Mucosa of stomach (tissue), 1 donor: ENCODE measurements at regions not wholly inside any gene's neighbourhood (a gene's known extent, or its start where the extent isn't known, plus 50 kb on each side); places are given as distances from the start of the nearest gene placed in this dataset.

Experiments
- H3K27me3 ChIP-seq: one replicate; pipeline ENCODE4 v1.7.0; 2013; ENCODE audit warnings: mild to moderate bottlenecking, low read length; ENCODE audit not compliant: control insufficient read depth, insufficient read depth
- H3K36me3 ChIP-seq: one replicate; pipeline ENCODE4 v1.7.0; 2013; ENCODE audit warnings: low read length; ENCODE audit not compliant: control insufficient read depth, insufficient read depth
- H3K4me1 ChIP-seq: one replicate; pipeline ENCODE4 v1.7.0; 2013; ENCODE audit warnings: mild to moderate bottlenecking, low read length; ENCODE audit not compliant: control insufficient read depth, insufficient read depth
- H3K4me3 ChIP-seq: one replicate; pipeline ENCODE4 v1.7.0; 2013; ENCODE audit warnings: low read length
- H3K9ac ChIP-seq: one replicate; pipeline ENCODE4 v1.7.0; 2013; ENCODE audit warnings: mild to moderate bottlenecking, low read length, moderate library complexity
- H3K9me3 ChIP-seq: one replicate; pipeline ENCODE4 v1.7.0; 2013; ENCODE audit warnings: mild to moderate bottlenecking, low read length, moderate library complexity; ENCODE audit not compliant: control insufficient read depth
- donor health status: Pancreatic carcinoma.

DNA sequence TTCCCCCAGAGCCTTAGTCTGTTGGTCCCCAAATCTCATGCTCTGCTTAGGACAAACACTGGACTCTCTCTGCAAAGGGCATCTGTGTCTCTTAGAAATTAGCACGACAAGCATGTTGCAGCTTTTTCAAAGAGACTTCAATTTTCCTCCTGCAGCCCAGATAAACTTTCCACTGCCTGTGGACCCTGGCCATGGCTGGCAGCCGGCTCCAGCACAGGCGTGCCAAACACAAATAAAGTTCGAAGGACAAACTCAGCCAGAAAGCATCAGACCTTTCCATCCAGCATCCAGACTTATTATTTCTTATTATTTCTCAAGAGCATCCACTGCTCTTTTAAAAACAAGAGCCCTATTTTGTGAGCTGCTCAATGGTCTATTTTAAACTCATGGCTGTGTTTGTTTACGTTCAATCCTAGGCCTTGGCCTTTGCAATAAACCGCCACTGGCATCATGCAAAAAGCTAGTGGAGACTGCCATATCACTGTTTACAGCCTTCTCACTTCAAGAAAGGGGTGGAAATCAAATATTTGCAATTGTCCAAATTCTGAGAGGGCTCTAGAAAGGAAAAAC lies 300.8 kb downstream of the BCL11A start:
- Histone ChIP-seq H3K9ac (no peak overlapping the region), H3K4me1 (no peaks in the 10 kb centered on the region), H3K27me3 (no peaks in the 10 kb centered on the region), H3K9me3 (no peaks in the 10 kb centered on the region), H3K4me3 (no peak overlapping the region), H3K36me3 (no peaks in the 10 kb centered on the region)

DNA sequence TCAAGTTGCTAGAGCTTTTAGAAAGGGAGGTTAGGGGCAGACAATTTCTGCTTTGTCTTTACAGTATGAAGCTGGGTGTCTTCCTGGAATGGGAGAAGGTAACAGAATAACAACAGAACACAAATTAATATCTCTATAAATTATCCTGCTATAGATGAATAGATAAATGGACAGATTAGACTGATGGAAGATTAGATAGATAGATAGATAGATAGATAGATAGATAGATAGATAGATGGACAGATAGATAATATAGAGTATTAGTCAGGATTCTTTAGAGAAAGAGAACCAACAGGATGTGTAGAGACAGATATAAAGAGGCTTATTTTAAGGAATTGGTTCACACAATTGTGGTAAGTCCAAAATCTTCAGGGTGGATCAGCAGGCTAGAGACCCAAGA lies 302.2 kb downstream of the BCL11A start:
- no peaks in the 10 kb centered on the region for H3K4me1 ChIP-seq
- no peaks in the 10 kb centered on the region for H3K36me3 ChIP-seq
- H3K9me3 ChIP-seq = no peaks in the 10 kb centered on the region
- H3K9ac ChIP-seq = no peak overlapping the region
- H3K4me3 ChIP-seq = no peak overlapping the region
- H3K27me3 ChIP-seq = no peaks in the 10 kb centered on the region

DNA sequence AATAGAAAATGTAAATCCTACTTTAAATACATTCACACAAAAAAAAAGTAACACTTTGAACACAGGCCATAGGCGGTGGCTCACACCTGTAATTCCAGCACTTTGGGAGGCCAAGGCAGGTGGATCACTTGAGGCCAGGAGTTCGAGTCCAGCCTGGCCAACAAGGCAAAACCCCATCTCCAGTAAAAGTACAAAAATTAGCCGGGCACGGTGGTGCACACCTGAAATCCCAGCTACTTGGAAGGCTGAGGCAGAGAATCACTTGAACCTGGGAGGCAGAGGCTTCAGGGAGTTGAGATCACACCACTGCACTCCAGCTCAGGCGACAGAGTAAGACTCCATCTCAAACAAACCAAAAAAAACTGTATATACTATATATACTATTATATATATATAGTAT lies 303.6 kb downstream of the BCL11A start:
- Histone ChIP-seq H3K9me3 (no peaks in the 10 kb centered on the region), H3K9ac (no peak overlapping the region)

DNA sequence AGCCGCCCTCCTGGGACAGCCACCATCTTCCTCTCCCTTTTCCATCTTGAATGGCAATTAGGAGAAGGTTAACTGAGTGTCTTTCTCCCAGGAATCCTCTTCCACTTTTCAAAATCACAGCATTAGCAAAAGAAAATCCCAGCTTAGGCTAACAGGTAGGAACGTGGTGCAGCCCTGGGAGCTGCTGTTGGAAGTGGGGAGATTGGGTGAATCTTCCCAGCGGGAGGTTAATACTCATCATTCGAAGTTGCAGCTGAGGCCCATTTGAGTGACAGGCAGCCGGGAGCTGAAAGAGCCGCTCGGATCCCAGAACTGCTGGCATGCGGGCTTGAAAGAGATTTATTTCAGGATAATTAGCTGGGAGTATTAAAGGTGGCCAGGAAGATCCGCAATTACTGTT lies 306.0 kb downstream of the BCL11A start:
- Histone ChIP-seq H3K4me1 (no peaks in the 10 kb centered on the region), H3K27me3 (no peaks in the 10 kb centered on the region), H3K9me3 (no peaks in the 10 kb centered on the region), H3K4me3 (no peak overlapping the region), H3K36me3 (no peaks in the 10 kb centered on the region), H3K9ac (no peak overlapping the region)

More for the DNA sequence above, 303.6 kb downstream of the BCL11A start:
- Histone ChIP-seq H3K27me3 (no peaks in the 10 kb centered on the region), H3K4me3 (no peak overlapping the region), H3K36me3 (no peaks in the 10 kb centered on the region), H3K4me1 (no peaks in the 10 kb centered on the region)

DNA sequence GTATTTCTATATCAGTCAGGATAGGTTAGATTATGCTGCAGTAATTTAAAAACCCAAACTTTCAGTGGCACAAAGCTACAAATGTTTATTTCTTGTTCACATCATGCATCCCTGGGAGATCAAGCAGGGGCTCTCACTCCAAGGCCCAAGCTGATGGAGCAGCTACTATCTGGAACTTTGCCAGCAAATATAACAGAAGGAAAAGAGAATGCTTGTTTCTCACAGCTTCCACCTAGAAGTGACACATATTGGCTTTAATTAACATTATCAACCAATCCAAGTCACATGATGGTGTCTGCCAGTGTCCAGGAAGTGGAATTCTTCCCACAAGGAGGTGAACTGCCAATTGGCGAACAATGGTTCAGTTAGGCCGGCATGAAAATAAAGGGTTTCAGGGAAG lies 306.9 kb downstream of the BCL11A start:
- Histone ChIP-seq H3K4me3 (no peak overlapping the region), H3K9me3 (no peaks in the 10 kb centered on the region), H3K27me3 (no peaks in the 10 kb centered on the region), H3K9ac (no peak overlapping the region), H3K36me3 (no peaks in the 10 kb centered on the region), H3K4me1 (no peaks in the 10 kb centered on the region)

DNA sequence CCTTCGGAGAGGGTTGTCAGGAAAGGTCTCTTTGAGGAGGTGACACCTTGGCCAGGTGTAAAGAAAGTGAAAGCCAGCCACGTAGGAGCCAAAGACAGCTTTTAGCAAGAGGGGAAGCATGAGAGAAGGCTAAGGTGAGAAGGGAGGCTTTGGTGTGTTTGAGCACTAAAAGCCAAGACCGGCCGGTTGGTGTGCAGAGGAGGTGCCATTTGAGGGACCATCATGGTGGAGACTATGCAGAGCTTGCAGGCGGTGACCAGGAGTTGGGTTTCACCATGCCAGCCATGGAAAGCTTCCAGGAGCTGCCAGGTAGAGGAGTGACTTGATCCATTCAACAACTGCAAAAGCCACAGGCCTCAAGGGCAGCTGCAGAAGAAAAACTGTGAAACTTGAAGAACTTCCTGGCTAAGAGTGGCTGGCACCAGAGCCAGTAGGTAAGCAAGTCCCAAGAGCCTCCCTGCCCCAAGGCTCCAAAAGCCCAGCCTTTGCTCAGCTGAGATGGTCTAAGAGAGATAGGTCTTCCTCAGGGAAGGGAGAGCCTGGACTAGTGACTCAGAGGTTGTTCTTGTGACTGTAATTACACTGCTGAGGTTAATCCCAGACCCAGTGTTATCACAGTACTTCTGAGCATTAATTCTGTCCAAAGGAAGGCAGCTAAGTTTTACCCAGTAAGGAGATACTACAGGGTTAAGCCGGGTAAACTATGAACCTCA lies 319.0 kb downstream of the BCL11A start:
- Histone ChIP-seq H3K4me1 (no peaks in the 10 kb centered on the region), H3K9ac (no peak overlapping the region), H3K27me3 (no peaks in the 10 kb centered on the region), H3K4me3 (no peak overlapping the region), H3K36me3 (no peaks in the 10 kb centered on the region), H3K9me3 (no peaks in the 10 kb centered on the region)

DNA sequence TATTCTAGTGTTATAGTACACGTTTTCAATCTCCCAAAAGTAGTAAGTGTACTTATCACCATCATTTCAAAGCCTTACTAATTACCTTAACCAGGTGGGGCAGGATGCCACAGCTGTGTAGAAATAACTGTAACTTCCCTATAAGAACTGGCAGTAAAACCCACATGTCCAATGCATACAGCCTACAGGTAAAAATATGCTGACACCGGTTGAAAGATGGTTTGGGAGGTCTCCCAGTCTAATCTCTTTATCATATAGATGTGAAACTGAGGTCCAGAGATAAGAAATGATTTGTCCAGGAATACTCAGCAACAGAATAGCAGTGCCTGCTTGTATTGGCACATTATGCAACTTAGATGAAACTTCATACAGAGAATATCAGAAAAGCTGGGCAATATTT lies 322.9 kb downstream of the BCL11A start:
- H3K4me1 ChIP-seq = no peaks in the 10 kb centered on the region
- no peaks in the 10 kb centered on the region for H3K9me3 ChIP-seq
- no peaks in the 10 kb centered on the region for H3K36me3 ChIP-seq
- H3K9ac ChIP-seq = no peak overlapping the region
- H3K4me3 ChIP-seq = no peak overlapping the region
- H3K27me3 ChIP-seq = no peaks in the 10 kb centered on the region

DNA sequence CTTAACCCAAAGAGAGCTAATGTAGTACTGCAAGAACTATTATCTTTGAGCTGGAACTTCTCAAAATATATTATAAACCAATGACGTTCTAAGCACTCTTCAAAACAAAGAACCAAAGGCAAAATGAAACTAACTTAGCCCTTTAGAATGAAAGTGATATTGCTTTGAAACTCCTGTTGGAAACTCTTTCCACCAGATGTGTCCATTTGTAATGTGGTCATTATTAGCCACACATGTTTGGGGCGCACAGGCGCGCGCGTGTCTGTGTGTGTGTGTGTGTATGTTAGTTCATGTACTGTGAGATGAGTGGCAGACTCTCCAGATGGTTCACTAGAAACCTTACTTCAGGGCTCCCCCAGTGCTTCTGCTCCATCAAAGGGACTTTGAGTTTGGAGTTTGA lies 323.4 kb downstream of the BCL11A start:
- Histone ChIP-seq H3K9me3 (no peaks in the 10 kb centered on the region), H3K4me3 (no peak overlapping the region), H3K4me1 (no peaks in the 10 kb centered on the region), H3K36me3 (no peaks in the 10 kb centered on the region), H3K27me3 (no peaks in the 10 kb centered on the region), H3K9ac (no peak overlapping the region)

DNA sequence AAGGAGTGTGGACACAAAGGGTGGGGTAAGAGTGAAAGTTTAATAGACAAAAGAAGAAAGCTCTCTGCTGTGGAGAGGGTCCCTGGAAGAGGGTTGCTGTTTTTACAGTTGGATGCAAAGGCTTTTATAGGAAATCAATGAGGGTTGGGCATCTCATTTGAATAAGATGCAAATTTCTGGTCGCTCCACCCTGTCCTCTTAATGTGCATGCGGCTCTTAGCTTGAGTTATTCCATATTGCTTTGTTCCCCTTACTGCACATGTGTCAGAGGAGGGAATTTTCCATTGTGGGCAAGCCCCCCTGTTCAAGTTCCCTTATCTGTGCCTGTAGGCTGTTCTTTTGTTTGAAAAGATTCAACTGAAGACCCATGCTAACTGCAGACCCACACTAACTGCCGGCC lies 326.5 kb downstream of the BCL11A start:
- H3K36me3 ChIP-seq = no peaks in the 10 kb centered on the region
- no peaks in the 10 kb centered on the region for H3K27me3 ChIP-seq
- no peak overlapping the region for H3K4me3 ChIP-seq
- H3K9me3 ChIP-seq = no peaks in the 10 kb centered on the region
- no peak overlapping the region for H3K9ac ChIP-seq
- H3K4me1 ChIP-seq = no peaks in the 10 kb centered on the region

DNA sequence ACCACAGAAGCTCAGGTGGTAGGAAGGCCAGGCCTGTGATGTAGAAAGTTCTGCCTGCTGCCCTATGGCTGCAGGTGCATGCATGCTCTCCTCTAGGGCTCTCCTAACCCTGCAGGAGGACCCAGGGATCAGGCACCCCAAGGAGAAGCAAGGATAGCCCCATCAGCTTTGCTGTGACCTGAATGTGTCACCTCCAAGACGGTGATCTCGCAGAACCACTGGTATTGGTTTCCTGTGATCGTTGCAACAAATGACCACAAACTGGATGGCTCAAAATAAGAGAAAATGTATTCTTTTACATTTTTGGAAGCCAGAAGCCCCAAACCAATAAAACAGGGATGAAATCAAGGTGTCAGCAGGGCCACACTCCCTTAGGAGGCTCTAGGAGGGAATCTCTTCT lies 327.3 kb downstream of the BCL11A start:
- no peaks in the 10 kb centered on the region for H3K36me3 ChIP-seq
- H3K4me1 ChIP-seq = no peaks in the 10 kb centered on the region
- no peaks in the 10 kb centered on the region for H3K27me3 ChIP-seq
- H3K9me3 ChIP-seq = no peaks in the 10 kb centered on the region
- no peak overlapping the region for H3K9ac ChIP-seq
- no peak overlapping the region for H3K4me3 ChIP-seq

DNA sequence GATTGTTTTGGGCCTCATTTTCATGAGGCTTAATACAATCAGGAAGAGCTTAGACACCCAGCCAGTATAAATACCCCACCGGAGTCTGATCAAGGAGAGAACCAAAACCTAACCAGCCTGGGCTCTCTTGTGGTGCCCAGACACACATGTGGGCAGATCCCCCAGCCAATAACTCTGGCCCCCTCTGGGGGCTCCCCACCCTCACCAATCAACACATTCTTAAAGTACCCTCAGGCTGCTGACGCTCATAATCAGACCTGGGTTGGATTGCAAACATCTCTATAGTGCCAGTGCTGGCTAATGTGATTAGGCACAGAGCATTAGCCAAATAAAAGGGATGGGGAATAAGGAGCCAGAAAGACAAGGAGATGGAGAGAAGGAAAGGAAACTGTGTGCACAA lies 329.6 kb downstream of the BCL11A start:
- Histone ChIP-seq H3K36me3 (no peaks in the 10 kb centered on the region), H3K9me3 (no peaks in the 10 kb centered on the region), H3K27me3 (no peaks in the 10 kb centered on the region), H3K9ac (no peak overlapping the region), H3K4me3 (no peak overlapping the region), H3K4me1 (no peaks in the 10 kb centered on the region)

DNA sequence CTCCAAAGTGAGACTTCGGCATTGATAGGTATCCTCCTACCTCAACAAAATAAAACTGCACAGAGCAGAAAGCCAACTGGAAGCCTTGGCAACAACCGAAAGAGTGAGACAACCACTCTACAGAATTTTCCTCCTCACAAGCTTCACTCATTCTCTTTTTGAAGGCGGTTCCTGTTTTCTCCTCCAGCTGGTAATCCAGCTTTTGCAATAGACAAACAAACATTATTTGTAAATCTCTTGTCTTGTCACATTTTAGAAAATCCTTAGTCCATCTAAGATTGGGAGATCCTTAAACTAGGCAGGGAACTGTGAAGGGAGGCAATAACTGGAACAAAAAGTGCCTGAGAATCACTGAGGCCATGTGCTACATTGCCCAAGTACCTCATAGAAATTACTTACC lies 332.4 kb downstream of the BCL11A start:
- H3K36me3 ChIP-seq = no peaks in the 10 kb centered on the region
- no peaks in the 10 kb centered on the region for H3K27me3 ChIP-seq
- no peak overlapping the region for H3K9ac ChIP-seq
- H3K9me3 ChIP-seq = no peaks in the 10 kb centered on the region
- H3K4me3 ChIP-seq = no peak overlapping the region
- H3K4me1 ChIP-seq = peaks cover 3% of the 10 kb centered on the region

DNA sequence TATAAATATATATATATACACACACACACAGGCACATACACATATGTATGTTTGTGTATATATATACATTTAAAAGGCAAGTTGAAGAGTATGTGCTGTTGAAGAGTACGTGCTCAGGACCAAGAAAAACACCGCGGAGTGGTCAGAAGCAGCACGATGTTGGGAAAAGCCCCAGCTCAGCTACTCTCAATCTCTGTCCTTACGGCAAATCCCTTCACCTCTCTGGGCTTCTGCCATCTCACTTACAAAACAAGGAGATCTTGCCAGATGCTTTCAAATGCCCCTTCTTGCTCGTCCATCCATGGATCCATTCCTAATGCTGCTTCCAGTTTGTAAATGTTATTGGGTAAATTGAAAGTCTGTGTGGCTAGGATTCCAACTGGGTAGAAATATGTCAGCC lies 333.9 kb downstream of the BCL11A start:
- no peaks in the 10 kb centered on the region for H3K36me3 ChIP-seq
- H3K9me3 ChIP-seq = no peaks in the 10 kb centered on the region
- H3K27me3 ChIP-seq = no peaks in the 10 kb centered on the region
- H3K4me1 ChIP-seq = peaks cover 17% of the 10 kb centered on the region
- no peak overlapping the region for H3K9ac ChIP-seq
- H3K4me3 ChIP-seq = no peak overlapping the region
